NCI-H748 (cell line): ENCODE measurements at regions not wholly inside any gene's neighbourhood (a gene's known extent, or its start where the extent isn't known, plus 50 kb on each side); places are given as distances from the start of the nearest gene placed in this dataset.
"Not testable (repeated sequence)": the region's sequence is repeated elsewhere in the genome, so short reads cannot be mapped to it uniquely, and the experiment has no call there.

ENCODE experiments used
- DNase-seq: peaks from one replicate; lab custom pipeline; 2025; ENCODE audit not compliant: unreplicated experiment; lab: John Stamatoyannopoulos, UW

GRCh38 chr3:110579840-110580550, 491.6 kb upstream of the NECTIN3 start:
- DNase-seq: no peak

GRCh38 chr3:110583373-110583935, 488.2 kb upstream of the NECTIN3 start:
- no peak for DNase-seq

- DNase-seq: no peak
Observed at GRCh38 chr3:110588906-110589305, 482.7 kb upstream of the NECTIN3 start.

GRCh38 chr3:110589341-110589740, 482.3 kb upstream of the NECTIN3 start:
- DNase-seq: no peak

- no peak for DNase-seq
Observed at GRCh38 chr3:110593749-110594148, 477.9 kb upstream of the NECTIN3 start.

- no peak for DNase-seq
Observed at GRCh38 chr3:110598847-110599490, 472.6 kb upstream of the NECTIN3 start.

GRCh38 chr3:110608566-110608965, 463.1 kb upstream of the NECTIN3 start:
- no peak for DNase-seq

- no peak for DNase-seq
Observed at GRCh38 chr3:110612045-110612444, 459.6 kb upstream of the NECTIN3 start.

GRCh38 chr3:110614186-110614585, 457.4 kb upstream of the NECTIN3 start:
- DNase-seq: no peak

GRCh38 chr3:110615454-110615853, 456.2 kb upstream of the NECTIN3 start:
- no peak for DNase-seq

- peak; percentile 57 for DNase-seq
Observed at GRCh38 chr3:110618512-110619226, 452.9 kb upstream of the NECTIN3 start.

GRCh38 chr3:110620118-110620517, 451.5 kb upstream of the NECTIN3 start:
- DNase-seq: no peak

GRCh38 chr3:110623571-110623970, 448.0 kb upstream of the NECTIN3 start:
- no peak for DNase-seq

- no peak for DNase-seq
Observed at GRCh38 chr3:110624576-110624975, 447.0 kb upstream of the NECTIN3 start.

- DNase-seq: no peak
Observed at GRCh38 chr3:110625201-110625747, 446.3 kb upstream of the NECTIN3 start.

- not testable (repeated sequence) for DNase-seq
Observed at GRCh38 chr3:110626652-110627111, 444.9 kb upstream of the NECTIN3 start.

GRCh38 chr3:110628650-110629301, 442.8 kb upstream of the NECTIN3 start:
- DNase-seq: no peak

GRCh38 chr3:110629917-110630316, 441.7 kb upstream of the NECTIN3 start:
- DNase-seq: no peak

- DNase-seq: no peak
Observed at GRCh38 chr3:110644203-110644602, 427.4 kb upstream of the NECTIN3 start.

GRCh38 chr3:110646055-110646454, 425.6 kb upstream of the NECTIN3 start:
- DNase-seq: no peak

GRCh38 chr3:110646496-110646895, 425.1 kb upstream of the NECTIN3 start:
- DNase-seq: no peak
